ENCODE measurements at regions not wholly inside any gene's neighbourhood (a gene's known extent, or its start where the extent isn't known, plus 50 kb on each side); places are given as distances from the start of the nearest gene placed in this dataset.
"Not testable (repeated sequence)": the region's sequence is repeated elsewhere in the genome, so short reads cannot be mapped to it uniquely, and the experiment has no call there.

DNA sequence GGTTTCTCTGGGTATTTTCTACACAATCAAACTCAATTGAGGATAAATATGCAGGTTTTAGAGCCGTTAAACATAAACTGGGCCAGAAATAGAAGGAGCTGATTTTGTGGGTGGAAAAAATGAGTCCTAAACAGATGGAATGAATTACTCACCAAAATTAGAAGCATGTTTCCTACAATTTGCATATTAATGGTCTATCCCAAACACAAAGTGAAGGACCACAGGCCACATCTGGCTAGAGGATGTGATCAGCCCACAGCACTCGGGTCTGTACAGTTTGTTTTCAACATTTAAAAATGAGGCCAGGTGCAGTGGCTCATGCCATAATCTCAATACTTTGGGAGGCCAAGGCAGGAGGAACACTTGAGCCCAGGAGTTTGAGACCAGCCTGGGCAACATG is 296.3 kb downstream of the PREX1 start:
- no peak for DNase-seq (ENCODE audit: low spot score)
- no peak for FAIRE-seq

GRCh38 chr20:48530957-48531356 is 296.8 kb downstream of the PREX1 start:
- FAIRE-seq (peak; percentile 27), DNase-seq (ENCODE audit: low spot score) (peak; percentile 45)

DNA sequence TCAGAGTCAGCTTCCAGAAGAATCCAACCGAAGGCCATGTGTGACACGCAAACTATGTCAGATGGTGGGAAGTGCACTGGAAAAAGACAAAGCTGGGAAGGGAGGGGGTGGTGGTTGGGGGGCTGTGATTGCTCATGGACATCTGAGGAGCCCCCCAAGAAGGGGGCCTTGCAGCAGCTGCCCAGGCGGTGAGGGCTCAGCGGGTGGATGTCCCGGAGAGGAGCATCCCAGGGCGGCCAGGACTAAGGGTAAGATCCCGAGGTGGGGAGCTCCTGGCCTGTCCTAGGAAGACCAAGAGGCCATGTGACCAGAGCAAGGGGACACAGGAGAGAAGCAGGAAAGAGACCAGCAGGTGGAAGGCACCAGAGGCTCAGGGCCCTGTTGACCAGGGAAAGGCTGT is 299.5 kb downstream of the PREX1 start:
- FAIRE-seq (peak; percentile 35), DNase-seq (ENCODE audit: low spot score) (no peak)

- DNase-seq (ENCODE audit: low spot score) (no peak), FAIRE-seq (no peak)
These were observed 300.0 kb downstream of the PREX1 start for GRCh38 chr20:48527771-48528170.

- FAIRE-seq (peak; percentile 56), DNase-seq (ENCODE audit: low spot score) (no peak)
These were observed 300.9 kb downstream of the PREX1 start for GRCh38 chr20:48526936-48527335.

GRCh38 chr20:48525400-48525799 is 302.4 kb downstream of the PREX1 start:
- FAIRE-seq (no peak), DNase-seq (ENCODE audit: low spot score) (no peak)

GRCh38 chr20:48524582-48524981 is 303.2 kb downstream of the PREX1 start:
- DNase-seq (ENCODE audit: low spot score) = no peak
- FAIRE-seq = no peak

GRCh38 chr20:48523191-48523995 is 304.4 kb downstream of the PREX1 start:
- DNase-seq (ENCODE audit: low spot score) (peak; percentile 80), FAIRE-seq (peak; percentile 68)

- DNase-seq (ENCODE audit: low spot score) (no peak), FAIRE-seq (no peak)
These were observed 306.7 kb downstream of the PREX1 start for GRCh38 chr20:48521121-48521520.

DNA sequence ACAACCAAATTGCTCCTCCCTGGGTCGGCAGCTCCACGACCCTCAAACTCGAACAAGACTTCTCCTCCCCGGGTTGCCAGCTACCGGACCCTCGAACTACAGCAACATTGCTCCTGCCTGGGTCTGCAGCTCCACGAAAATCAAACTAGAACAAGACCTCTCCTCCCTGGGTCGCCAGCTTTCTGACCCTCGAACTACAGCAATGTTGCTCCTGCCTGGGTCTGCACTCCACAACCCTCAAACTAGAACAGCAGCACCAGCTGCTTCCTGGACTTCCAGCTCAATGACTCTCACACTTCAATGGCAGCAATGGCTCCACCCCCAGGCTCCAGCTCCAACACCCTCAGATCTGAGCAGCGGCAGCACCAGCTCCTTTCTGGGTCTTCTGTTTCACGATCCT is 311.6 kb downstream of the PREX1 start:
- FAIRE-seq; DNase-seq (ENCODE audit: low spot score): not testable (repeated sequence)

DNA sequence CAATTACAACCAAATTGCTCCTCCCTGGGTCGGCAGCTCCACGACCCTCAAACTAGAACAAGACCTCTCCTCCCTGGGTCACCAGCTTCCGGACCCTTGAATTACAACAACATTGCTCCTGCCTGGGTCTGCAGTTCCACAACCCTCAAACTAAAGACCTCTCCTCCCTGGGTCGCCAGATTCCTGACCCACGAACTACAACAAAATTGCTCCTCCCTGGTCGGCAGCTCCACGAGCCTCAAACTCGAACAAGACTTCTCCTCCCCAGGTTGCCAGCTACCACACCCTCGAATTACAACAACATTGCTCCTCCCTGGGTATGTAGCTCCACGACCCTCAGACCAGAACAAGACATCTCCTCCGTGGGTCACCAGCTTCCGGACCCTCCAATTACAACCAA is 313.2 kb downstream of the PREX1 start:
- not testable (repeated sequence) for FAIRE-seq; DNase-seq (ENCODE audit: low spot score)

- not testable (repeated sequence) for FAIRE-seq
These were observed 315.3 kb downstream of the PREX1 start for GRCh38 chr20:48512539-48512938.

GRCh38 chr20:48505066-48505465 is 322.7 kb downstream of the PREX1 start:
- FAIRE-seq; DNase-seq (ENCODE audit: low spot score): not testable (repeated sequence)

More at GRCh38 chr20:48512539-48512938, 315.3 kb downstream of the PREX1 start:
- DNase-seq (ENCODE audit: low spot score) = not testable (repeated sequence)

DNA sequence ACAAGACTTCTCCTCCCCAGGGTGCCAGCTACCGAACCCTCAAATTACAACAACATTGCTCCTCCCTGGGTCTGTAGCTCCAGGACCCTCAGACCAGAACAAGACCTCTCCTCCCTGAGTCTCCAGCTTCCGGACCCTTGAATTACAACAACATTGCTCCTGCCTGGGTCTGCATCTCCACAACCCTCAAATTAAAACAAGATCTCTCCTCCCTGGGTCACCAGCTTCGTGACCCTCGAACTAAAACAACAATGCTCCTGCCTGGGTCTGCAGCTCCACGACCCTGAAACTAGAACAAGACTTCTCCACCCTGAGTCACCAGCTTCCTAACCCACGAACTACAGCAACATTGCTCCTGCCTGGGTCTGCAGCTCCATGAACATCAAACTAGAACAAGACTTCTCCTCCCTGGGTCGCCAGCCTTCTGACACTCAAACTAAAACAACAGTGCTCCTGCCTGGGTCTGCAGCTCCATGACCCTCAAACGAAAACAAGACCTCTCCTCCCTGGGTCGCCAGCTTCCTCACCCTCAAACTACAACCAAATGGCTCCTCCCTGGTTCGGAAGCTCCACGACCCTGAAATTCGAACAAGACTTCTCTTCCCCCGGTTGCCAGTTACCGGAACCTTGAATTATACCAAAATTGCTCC is 324.5 kb downstream of the PREX1 start:
- no peak for FAIRE-seq
- no peak for DNase-seq (ENCODE audit: low spot score)

- no peak for FAIRE-seq
- DNase-seq (ENCODE audit: low spot score) = no peak
These were observed 325.0 kb downstream of the PREX1 start for GRCh38 chr20:48502758-48503157.

DNA sequence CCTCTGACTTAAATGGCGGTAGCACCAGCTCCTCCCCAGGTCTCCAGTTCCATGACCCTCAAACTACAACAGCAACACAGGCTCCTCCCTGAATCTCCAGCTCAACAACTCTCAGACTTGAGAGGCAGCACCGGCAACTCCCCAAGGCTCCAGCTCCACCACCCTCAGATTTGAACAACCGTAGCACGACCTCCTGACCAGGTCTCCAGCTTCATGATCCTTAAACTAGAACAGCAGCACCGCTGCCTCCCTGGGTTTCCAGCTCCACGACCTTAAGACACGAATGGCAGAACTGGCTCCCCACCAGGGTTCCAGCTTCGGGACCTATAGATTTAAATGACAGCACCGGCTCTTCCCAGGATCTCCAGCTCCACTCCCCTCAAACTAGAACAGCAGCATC is 325.8 kb downstream of the PREX1 start:
- FAIRE-seq = no peak
- no peak for DNase-seq (ENCODE audit: low spot score)

- not testable (repeated sequence) for FAIRE-seq; DNase-seq (ENCODE audit: low spot score)
These were observed 326.9 kb downstream of the PREX1 start for GRCh38 chr20:48500900-48501299.

DNA sequence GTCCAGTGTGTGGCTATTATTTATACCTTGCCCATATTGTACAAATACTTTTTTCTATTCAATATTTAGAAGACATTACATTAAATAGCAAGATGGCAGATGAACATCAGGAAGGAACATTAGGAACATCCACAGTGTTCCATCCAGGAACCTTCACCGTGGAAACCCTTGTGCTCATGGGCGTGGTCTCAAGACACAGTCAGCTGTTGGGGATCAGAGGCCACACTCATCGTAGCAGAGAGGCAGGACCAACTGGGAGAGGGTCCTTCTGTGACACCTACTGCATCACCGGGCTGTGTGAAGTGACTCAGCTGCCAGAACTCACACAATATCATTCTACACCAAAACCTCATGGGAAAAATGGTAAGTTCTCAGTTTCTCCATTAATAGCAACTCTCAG is 328.9 kb downstream of the PREX1 start:
- DNase-seq (ENCODE audit: low spot score); FAIRE-seq: not testable (repeated sequence)

GRCh38 chr20:48498125-48498524 is 329.7 kb downstream of the PREX1 start:
- FAIRE-seq; DNase-seq (ENCODE audit: low spot score): not testable (repeated sequence)

- FAIRE-seq (no peak), DNase-seq (ENCODE audit: low spot score) (no peak)
These were observed 333.8 kb downstream of the PREX1 start for GRCh38 chr20:48493966-48494365.

DNA sequence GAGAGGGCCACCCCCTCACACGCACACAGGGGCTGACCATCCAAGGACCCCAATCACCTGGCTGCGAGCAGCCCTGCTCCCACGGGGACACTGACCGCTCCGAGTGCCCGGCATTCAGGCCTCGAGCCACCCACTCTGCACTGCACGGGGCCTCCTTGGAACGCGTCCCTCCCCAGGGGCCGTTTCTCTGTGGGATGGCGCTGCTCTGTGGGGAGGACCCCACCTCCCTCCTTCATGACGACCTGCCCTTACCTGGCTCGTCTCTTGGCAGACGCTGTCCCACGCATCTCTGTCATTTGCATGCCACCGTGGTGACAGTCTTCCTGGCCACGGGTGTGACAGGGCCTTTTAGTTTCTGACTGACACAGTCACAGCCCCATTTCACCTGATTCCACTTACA is 334.5 kb downstream of the PREX1 start:
- DNase-seq (ENCODE audit: low spot score) = not testable (repeated sequence)

GRCh38 chr20:48492715-48493070 is 335.1 kb downstream of the PREX1 start:
- FAIRE-seq (no peak), DNase-seq (ENCODE audit: low spot score) (no peak)

More for the DNA sequence above, 334.5 kb downstream of the PREX1 start:
- FAIRE-seq = not testable (repeated sequence)

Data from urothelium cell line (cell line).